ENCODE measurements at regions not wholly inside any gene's neighbourhood (a gene's known extent, or its start where the extent isn't known, plus 50 kb on each side); places are given as distances from the start of the nearest gene placed in this dataset.

- dilution Hi-C loops (cut with HindIII; ENCODE audit: low sequenced_read_pairs, unreplicated experiment): no loop called here
- Histone ChIP-seq H3K27ac (ENCODE audit: insufficient read depth, low read length) (no peak overlapping the region), H2BK15ac (ENCODE audit: low read depth, low read length) (no peak overlapping the region), H4K20me1 (ENCODE audit: insufficient read depth, low read length) (no peaks in the 10 kb centered on the region), H2BK5ac (ENCODE audit: low read depth, low read length, poor library complexity, severe bottlenecking) (no peak overlapping the region), H2AK5ac (ENCODE audit: low read depth, low read length) (no peak overlapping the region), H3K4me1 (ENCODE audit: control insufficient read depth, insufficient read depth, low read length) (no peaks in the 10 kb centered on the region), H4K91ac (ENCODE audit: insufficient read depth, low read depth, low read length) (no peak overlapping the region), H3K9me1 (ENCODE audit: insufficient read depth, low read length) (no peaks in the 10 kb centered on the region), H3K9me3 (ENCODE audit: control insufficient read depth, insufficient read depth, low read length) (no peaks in the 10 kb centered on the region), H3K9ac (ENCODE audit: low read depth, low read length) (no peak overlapping the region), H3K18ac (ENCODE audit: low read depth, low read length) (no peak overlapping the region), H4K8ac (ENCODE audit: low read depth in 2 of 2, low read length in 2 of 2) (no peak overlapping the region), H3K27me3 (ENCODE audit: control insufficient read depth, insufficient read depth, low read length) (no peaks in the 10 kb centered on the region), H2BK20ac (ENCODE audit: low read depth, low read length) (no peak overlapping the region), H3K4me3 (ENCODE audit: insufficient read depth, low read depth, low read length) (no peak overlapping the region), H3K56ac (ENCODE audit: extremely low read depth, insufficient read depth, low read length) (no peak overlapping the region), H3K4ac (ENCODE audit: low read depth, low read length) (no peak overlapping the region), H3K79me1 (ENCODE audit: low read depth in 1 of 2, low read length in 2 of 2) (no peaks in the 10 kb centered on the region), H2BK120ac (ENCODE audit: low read depth, low read length) (no peak overlapping the region), H2AK9ac (replicated peaks; ENCODE audit: low read depth, low read length, poor library complexity) (no peak overlapping the region), H3K14ac (replicated peaks; ENCODE audit: low read depth, low read length) (no peak overlapping the region), H3K36me3 (ENCODE audit: control insufficient read depth, insufficient read depth, low read length) (no peaks in the 10 kb centered on the region), H3K23ac (ENCODE audit: low read depth, low read length) (no peak overlapping the region), H4K5ac (ENCODE audit: low read depth, low read length) (no peak overlapping the region), H2AFZ (replicated peaks; ENCODE audit: low read length, poor library complexity) (no peak overlapping the region), H3K4me2 (ENCODE audit: low read depth, low read length) (no peak overlapping the region)
- intact Hi-C loops (cut with micrococcal nuclease): no loop called here
- DNase-seq (no peak), ATAC-seq (ENCODE audit: low read depth) (no peak)
- ChIA-PET CTCF (no interaction called here), POLR2A (ENCODE audit: unreplicated experiment) (no interaction called here)
- BruUV-seq (replicated peaks): no TSS peak
- in situ Hi-C loops (cut with MboI; ENCODE audit: low sequenced_read_pairs): no loop called here
- TF ChIP-seq FOS (IDR thresholded peaks at IDR 0.05; ENCODE audit: low read depth, low read length): no peak
- no peak for TF ChIP-seq CHD1 (IDR thresholded peaks at IDR 0.05; ENCODE audit: low read depth, low read length)
- TF ChIP-seq, protein P1, sequence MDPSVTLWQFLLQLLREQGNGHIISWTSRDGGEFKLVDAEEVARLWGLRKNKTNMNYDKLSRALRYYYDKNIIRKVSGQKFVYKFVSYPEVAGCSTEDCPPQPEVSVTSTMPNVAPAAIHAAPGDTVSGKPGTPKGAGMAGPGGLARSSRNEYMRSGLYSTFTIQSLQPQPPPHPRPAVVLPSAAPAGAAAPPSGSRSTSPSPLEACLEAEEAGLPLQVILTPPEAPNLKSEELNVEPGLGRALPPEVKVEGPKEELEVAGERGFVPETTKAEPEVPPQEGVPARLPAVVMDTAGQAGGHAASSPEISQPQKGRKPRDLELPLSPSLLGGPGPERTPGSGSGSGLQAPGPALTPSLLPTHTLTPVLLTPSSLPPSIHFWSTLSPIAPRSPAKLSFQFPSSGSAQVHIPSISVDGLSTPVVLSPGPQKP (IDR thresholded peaks at IDR 0.05; ENCODE audit: borderline replicate concordance, low read depth, low read length): no peak
- no peak for TF ChIP-seq NFE2L2 (IDR thresholded peaks at IDR 0.05; ENCODE audit: low read depth, low read length)
- no peak for TF ChIP-seq BHLHE40 (IDR thresholded peaks at IDR 0.05; ENCODE audit: low read depth, low read length)
- TF ChIP-seq CEBPB (IDR thresholded peaks at IDR 0.05; ENCODE audit: low read depth, low read length): no peak
- no peak for TF ChIP-seq POLR2A (IDR thresholded peaks at IDR 0.05; ENCODE audit: low read depth, low read length)
- TF ChIP-seq SMC3 (IDR thresholded peaks at IDR 0.05; ENCODE audit: low read depth, low read length): no peak
- no peak for TF ChIP-seq MAFK (IDR thresholded peaks at IDR 0.05; ENCODE audit: low read depth, low read length)
- TF ChIP-seq MAZ (IDR thresholded peaks at IDR 0.05; ENCODE audit: borderline replicate concordance, low read depth, low read length): no peak
These were observed 178.7 kb upstream of the IRAK1BP1 start for GRCh38 chr6:78688668-78689067.

All from IMR-90 (cell line).